ENCODE measurements at regions not wholly inside any gene's neighbourhood (a gene's known extent, or its start where the extent isn't known, plus 50 kb on each side); places are given as distances from the start of the nearest gene placed in this dataset.

DNA sequence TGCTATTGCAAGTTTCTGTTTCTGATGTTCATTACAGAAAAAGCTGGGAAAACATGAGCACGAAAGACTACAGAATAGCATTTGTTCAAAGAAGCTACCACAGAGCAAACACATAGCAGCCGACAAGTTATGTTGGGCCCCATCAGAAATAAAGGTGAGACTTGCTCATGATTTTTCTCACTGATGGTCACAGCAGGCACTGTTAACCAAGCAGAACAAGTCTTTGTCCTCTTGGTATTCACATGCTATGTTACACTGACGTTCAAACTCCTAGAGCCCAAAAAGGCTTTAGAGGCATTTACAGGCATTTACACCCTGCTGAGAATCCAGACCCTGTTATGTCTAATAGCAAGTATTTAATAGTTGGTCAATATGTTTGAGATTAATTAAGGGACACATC is 235.0 kb upstream of the HNMT start:
- no peak for DNase-seq (ENCODE audit: low read depth in 3 of 3)

- DNase-seq (ENCODE audit: low read depth in 3 of 3), result no peak
Observed at GRCh38 chr2:137737559-137737958, 226.7 kb upstream of the HNMT start.

- no peak for DNase-seq (ENCODE audit: low read depth in 3 of 3)
Observed at GRCh38 chr2:137741784-137742362, 222.4 kb upstream of the HNMT start.

GRCh38 chr2:137747509-137747908 is 216.8 kb upstream of the HNMT start:
- DNase-seq (ENCODE audit: low read depth in 3 of 3), result no peak

- DNase-seq (ENCODE audit: low read depth in 3 of 3), result no peak
Observed at GRCh38 chr2:137748533-137748932, 215.7 kb upstream of the HNMT start.

GRCh38 chr2:137764646-137765045 is 199.6 kb upstream of the HNMT start:
- DNase-seq (ENCODE audit: low read depth in 3 of 3), result no peak

GRCh38 chr2:137769406-137769805 is 194.9 kb upstream of the HNMT start:
- no peak for DNase-seq (ENCODE audit: low read depth in 3 of 3)

GRCh38 chr2:137770166-137770565 is 194.1 kb upstream of the HNMT start:
- no peak for DNase-seq (ENCODE audit: low read depth in 3 of 3)

DNA sequence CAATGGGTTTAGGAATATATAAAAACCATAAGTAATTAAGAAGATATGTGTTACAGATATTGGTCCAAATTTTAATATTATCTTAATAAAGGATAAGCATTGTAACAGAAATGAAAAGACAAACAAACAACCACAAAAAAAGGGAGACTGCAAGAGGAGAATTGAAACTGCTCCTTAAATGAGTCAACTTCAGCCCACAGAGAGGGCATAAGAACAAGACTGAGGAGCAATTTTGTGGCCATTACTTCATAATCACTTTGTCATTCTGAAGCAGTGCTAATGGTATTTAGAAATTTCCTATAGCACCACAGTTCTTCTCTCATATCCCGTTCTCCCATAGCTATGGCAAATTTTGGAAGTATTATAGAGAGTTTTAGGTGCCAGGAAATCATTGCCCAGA is 193.2 kb upstream of the HNMT start:
- DNase-seq (ENCODE audit: low read depth in 3 of 3), result no peak

DNA sequence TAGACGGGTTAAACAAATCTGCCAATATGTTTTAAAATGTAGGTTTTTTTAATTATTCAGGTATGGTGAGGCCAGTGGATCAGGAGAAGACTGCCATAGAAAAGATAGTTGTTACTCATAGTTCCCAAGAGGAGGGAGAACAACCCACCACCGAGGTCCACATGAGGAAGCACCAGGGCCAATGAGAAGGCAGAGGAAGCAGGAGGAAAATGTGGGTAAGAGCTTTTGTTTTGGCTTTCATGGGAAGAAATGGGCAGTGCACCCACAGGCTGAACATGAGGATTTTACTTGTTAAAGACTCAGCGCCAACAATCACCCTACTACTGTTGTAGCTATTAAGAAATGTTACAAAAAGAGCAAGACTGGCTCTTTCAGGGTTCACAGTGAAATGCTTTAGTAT is 191.8 kb upstream of the HNMT start:
- DNase-seq (ENCODE audit: low read depth in 3 of 3), result no peak

DNA sequence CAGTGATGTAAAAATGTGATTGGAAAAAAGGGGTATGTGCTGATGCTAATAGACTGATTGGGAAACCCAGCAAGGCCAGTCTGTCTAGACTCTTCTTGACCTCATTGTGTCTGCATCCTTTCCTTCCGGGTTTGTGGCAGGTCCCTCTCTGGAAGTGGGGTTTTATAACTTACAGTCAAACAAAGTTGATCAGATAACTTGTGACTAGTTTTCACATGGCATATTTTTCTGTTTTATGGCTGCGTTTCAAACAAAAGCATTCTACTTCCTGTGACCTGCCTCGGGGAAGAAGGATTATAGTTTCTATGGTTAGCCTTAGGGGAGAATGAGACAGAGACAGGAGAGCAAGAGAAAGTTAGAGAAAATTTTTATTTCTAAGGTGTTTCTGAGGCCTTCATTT is 188.7 kb upstream of the HNMT start:
- DNase-seq (ENCODE audit: low read depth in 3 of 3), result no peak

- no peak for DNase-seq (ENCODE audit: low read depth in 3 of 3)
Observed at GRCh38 chr2:137776697-137777096, 187.6 kb upstream of the HNMT start.

- no peak for DNase-seq (ENCODE audit: low read depth in 3 of 3)
Observed at GRCh38 chr2:137797641-137798040, 166.6 kb upstream of the HNMT start.

GRCh38 chr2:137799600-137799999 is 164.7 kb upstream of the HNMT start:
- DNase-seq (ENCODE audit: low read depth in 3 of 3), result no peak

- DNase-seq (ENCODE audit: low read depth in 3 of 3), result no peak
Observed at GRCh38 chr2:137800386-137800785, 163.9 kb upstream of the HNMT start.

- no peak for DNase-seq (ENCODE audit: low read depth in 3 of 3)
Observed at GRCh38 chr2:137801228-137801627, 163.0 kb upstream of the HNMT start.

DNA sequence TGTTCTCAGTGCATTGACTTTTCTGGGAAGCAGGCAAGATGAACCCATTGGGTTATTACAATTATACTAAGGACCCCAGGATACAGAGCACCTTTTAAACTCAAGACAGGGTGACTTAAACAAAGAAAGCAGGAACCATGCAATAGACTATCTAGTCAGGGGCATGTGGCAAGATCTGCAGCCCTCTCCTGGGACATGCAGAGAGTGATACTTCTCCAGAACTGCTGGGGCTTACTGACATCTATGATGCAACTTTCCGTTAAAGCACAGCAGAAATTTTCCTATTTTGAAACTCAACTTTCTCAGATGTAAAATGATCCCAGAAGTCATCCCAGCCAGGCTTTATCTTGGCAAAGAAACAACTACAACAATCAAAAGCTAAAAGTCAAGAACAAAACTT is 162.2 kb upstream of the HNMT start:
- no peak for DNase-seq (ENCODE audit: low read depth in 3 of 3)

DNA sequence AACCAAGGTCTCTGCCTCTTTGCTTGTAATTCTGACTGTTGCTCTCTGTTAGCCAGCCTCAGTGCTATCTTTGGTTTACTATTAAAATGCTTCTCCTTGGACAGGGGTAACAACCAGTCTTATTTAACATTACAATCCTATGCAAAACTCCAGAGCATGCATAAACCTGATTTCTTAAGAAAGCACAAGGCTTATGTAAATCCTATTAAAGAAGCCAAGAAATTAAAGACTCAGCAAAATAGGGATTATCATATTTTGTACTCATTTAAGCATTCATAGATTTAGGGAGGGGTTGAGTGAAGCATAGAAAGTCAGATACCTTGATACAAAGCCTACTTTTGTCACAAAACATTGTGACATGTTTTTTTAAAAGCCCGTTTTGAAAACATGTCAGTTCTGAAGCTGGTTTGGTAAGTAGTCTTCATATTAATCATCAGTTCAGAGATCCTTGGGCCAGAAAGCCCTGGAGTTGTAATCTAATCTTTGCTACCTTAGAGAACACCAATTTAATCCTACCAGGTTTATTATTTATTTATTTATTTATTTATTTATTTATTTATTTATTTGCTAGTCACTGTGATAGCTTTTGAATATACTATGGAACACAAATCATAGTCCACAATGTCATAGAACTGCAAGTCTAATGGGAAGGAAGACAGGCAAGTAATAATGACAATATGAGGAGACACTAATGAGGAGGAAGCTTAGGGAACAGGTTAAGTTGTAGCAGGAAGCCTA is 158.0 kb upstream of the HNMT start:
- no peak for DNase-seq (ENCODE audit: low read depth in 3 of 3)

DNA sequence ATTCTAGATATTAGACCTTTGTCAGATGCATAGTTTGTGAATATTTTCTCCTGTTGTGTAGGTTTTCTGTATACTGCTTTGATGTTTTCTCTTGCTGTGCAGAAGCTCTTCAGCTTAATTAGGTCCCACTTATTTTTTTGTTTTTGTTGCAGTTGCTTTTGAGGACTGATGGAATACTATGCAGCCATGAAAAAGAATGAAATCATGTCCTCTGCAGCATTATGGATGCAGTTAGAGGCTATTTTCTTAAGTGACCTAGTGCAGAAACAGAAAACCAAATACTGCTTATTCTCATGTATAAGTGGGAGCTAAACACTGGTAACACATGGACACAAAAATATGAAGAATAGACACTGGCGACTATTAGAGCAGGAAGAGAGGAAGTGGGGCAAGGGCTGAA is 155.0 kb upstream of the HNMT start:
- DNase-seq (ENCODE audit: low read depth in 3 of 3), result no peak

- DNase-seq (ENCODE audit: low read depth in 3 of 3), result no peak
Observed at GRCh38 chr2:137809837-137810236, 154.4 kb upstream of the HNMT start.

GRCh38 chr2:137812517-137812916 is 151.8 kb upstream of the HNMT start:
- DNase-seq (ENCODE audit: low read depth in 3 of 3), result no peak

- DNase-seq (ENCODE audit: low read depth in 3 of 3), result no peak
Observed at GRCh38 chr2:137813176-137813575, 151.1 kb upstream of the HNMT start.

- DNase-seq (ENCODE audit: low read depth in 3 of 3), result no peak
Observed at GRCh38 chr2:137817058-137817457, 147.2 kb upstream of the HNMT start.

DNA sequence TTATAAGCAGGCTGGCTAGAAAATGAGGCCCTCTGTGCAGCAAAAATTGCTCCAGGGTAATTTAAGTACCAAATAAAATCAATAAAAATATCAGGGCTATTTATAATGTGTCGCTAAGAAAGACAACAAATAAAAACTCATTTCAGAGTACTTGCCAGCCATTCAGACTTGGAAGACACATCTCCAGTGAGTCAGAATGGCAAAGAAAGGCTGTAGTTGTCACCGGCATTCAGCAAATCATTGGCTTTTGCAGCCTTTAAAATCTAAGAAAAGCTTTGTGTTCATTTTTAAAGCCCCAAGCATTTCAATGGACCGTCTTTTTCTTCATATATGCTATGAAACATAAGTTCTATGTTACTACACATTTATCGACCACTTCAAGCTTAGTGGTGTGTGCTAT is 141.1 kb upstream of the HNMT start:
- DNase-seq (ENCODE audit: low read depth in 3 of 3), result no peak

All from stimulated activated CD4-positive, alpha-beta T cell treated with anti-CD3 and anti-CD28 coated beads, TNF-alpha, amount 100 ng/mL, for 4 hours (primary cell).